Mesothelial cell of epicardium (in vitro differentiated cells): ENCODE measurements at regions not wholly inside any gene's neighbourhood (a gene's known extent, or its start where the extent isn't known, plus 50 kb on each side); places are given as distances from the start of the nearest gene placed in this dataset.

Experiments used
- DNase-seq, 2 experiments: peaks; one replicate each; pipeline ENCODE4 v3.0.0; 2021; ENCODE audit warnings: low spot score in 2 of 2; ENCODE audit not compliant: unreplicated experiment in 2 of 2
- H3K27ac Mint-ChIP-seq: 2 replicates; pipeline ENCODE4 v1.8.0; 2021; ENCODE audit warnings: mixed read lengths
- H3K27me3 Mint-ChIP-seq: 2 replicates; pipeline ENCODE4 v1.8.0; 2021; ENCODE audit warnings: low read depth, mixed read lengths
- H3K36me3 Mint-ChIP-seq: 2 replicates; pipeline ENCODE4 v1.8.0; 2021; ENCODE audit warnings: mixed read lengths
- H3K4me1 Mint-ChIP-seq: 2 replicates; pipeline ENCODE4 v1.8.0; 2021; ENCODE audit warnings: mixed read lengths
- H3K4me3 Mint-ChIP-seq: 2 replicates; pipeline ENCODE4 v1.8.0; 2021; ENCODE audit warnings: mild to moderate bottlenecking, moderate library complexity, mixed read lengths
- H3K9me3 Mint-ChIP-seq: 2 replicates; pipeline ENCODE4 v1.8.0; 2021; ENCODE audit warnings: mixed read lengths
- TF ChIP-seq, protein P1 (sequence below): fragments of 200-600 bp; sonication (generic); IDR thresholded peaks from one replicate; pipeline ENCODE4 v1.5.0; 2021; ENCODE audit warnings: antibody characterized with exemption; ENCODE audit not compliant: unreplicated experiment

DNA sequence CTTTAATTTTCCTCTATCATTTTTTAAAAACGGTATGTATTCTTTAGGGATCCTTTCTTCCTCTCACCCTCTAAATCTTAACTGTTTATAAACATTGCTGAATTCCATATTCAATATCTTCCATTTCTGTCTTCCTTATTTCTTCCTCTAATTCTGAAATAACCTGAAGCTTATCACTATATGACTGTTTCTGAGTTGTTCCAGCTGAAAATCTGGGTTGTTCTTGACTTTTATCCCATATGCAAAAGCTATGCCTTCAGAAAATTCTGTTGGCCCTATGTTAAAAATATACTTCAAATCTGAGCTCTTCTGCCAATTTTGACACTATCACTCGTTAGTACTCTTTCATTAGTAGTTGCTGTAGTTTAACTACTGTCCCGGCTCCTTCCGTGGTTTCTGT is 970.3 kb downstream of the BCL11B start:
- H3K27me3 Mint-ChIP-seq: peaks cover 6% of the 10 kb centered on the region
- H3K4me1 Mint-ChIP-seq: no peaks in the 10 kb centered on the region
- H3K9me3 Mint-ChIP-seq: no peaks in the 10 kb centered on the region
- H3K4me3 Mint-ChIP-seq: no peak overlapping the region
- TF ChIP-seq, protein P1, sequence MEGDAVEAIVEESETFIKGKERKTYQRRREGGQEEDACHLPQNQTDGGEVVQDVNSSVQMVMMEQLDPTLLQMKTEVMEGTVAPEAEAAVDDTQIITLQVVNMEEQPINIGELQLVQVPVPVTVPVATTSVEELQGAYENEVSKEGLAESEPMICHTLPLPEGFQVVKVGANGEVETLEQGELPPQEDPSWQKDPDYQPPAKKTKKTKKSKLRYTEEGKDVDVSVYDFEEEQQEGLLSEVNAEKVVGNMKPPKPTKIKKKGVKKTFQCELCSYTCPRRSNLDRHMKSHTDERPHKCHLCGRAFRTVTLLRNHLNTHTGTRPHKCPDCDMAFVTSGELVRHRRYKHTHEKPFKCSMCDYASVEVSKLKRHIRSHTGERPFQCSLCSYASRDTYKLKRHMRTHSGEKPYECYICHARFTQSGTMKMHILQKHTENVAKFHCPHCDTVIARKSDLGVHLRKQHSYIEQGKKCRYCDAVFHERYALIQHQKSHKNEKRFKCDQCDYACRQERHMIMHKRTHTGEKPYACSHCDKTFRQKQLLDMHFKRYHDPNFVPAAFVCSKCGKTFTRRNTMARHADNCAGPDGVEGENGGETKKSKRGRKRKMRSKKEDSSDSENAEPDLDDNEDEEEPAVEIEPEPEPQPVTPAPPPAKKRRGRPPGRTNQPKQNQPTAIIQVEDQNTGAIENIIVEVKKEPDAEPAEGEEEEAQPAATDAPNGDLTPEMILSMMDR: no peak
- H3K27ac Mint-ChIP-seq: no peak overlapping the region
- H3K36me3 Mint-ChIP-seq: no peaks in the 10 kb centered on the region
- DNase-seq: no peak

DNA sequence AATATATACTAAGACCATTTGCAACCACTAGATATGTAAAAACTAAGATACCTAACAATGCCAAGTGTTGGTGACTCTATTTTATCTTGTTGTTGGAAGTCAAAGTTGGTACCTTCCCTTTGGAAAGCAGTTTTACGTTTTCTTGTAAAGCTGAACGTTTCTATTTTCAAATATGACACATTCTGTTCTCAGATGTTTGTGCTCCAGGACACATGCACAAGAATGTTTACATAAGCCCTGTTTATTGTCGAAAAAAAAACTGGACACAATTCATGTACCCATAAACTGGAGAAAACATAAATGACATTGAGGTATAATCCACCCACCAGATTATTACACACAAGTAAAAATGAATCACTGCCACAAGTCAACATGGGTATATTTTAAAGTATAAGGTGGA is 967.4 kb downstream of the BCL11B start:
- Mint-ChIP-seq H3K36me3 (no peaks in the 10 kb centered on the region), H3K9me3 (no peaks in the 10 kb centered on the region), H3K27ac (no peak overlapping the region), H3K4me1 (no peaks in the 10 kb centered on the region), H3K27me3 (peaks cover 5% of the 10 kb centered on the region), H3K4me3 (no peak overlapping the region)
- TF ChIP-seq, protein P1: no peak
- no peak for DNase-seq

DNA sequence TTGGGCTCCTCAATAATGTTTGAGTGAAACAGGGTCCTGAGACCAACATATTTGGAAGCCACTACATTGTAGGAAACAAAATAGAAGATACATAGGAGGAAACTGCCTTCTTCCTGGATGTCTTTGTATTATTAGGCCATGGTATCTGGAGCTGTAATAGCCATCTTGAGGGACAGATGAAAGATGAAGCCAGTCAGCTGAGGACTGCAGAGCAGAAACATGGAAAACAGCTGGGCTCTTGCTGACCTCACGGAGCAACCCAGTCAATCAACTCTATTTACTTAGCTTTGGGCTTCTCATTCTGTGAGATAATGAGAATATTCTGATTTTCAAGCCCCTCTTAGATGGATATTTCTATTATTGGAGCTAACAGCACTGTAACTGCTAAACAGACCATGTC is 962.4 kb downstream of the BCL11B start:
- no peaks in the 10 kb centered on the region for H3K36me3 Mint-ChIP-seq
- no peak overlapping the region for H3K27ac Mint-ChIP-seq
- H3K4me3 Mint-ChIP-seq: no peak overlapping the region
- peaks cover 5% of the 10 kb centered on the region for H3K27me3 Mint-ChIP-seq
- no peak for DNase-seq
- H3K9me3 Mint-ChIP-seq: peaks cover 12% of the 10 kb centered on the region
- TF ChIP-seq, protein P1: no peak
- H3K4me1 Mint-ChIP-seq: no peaks in the 10 kb centered on the region

DNA sequence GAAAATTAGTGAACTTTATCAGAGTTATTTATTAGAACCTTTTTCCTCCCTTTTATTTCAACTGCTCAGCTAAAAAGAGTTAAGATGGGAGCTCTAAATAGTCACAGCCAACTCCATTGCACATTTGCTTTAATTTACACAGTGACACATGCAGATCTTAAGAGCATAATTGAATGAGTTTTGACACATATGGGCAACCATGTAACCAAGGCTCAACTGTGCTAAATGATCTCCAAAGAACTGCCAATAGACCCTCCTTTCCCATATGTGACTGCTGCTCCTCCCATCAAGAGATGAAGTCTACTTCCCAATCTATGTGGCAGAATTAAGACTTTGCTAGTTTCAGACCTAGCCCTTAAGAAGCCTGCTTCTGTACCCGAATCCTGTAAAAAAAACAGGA is 960.0 kb downstream of the BCL11B start:
- Mint-ChIP-seq H3K4me1 (no peaks in the 10 kb centered on the region), H3K4me3 (no peak overlapping the region), H3K9me3 (peaks cover 12% of the 10 kb centered on the region), H3K36me3 (no peaks in the 10 kb centered on the region), H3K27me3 (no peaks in the 10 kb centered on the region), H3K27ac (no peak overlapping the region)
- no peak for DNase-seq
- TF ChIP-seq, protein P1: no peak

DNA sequence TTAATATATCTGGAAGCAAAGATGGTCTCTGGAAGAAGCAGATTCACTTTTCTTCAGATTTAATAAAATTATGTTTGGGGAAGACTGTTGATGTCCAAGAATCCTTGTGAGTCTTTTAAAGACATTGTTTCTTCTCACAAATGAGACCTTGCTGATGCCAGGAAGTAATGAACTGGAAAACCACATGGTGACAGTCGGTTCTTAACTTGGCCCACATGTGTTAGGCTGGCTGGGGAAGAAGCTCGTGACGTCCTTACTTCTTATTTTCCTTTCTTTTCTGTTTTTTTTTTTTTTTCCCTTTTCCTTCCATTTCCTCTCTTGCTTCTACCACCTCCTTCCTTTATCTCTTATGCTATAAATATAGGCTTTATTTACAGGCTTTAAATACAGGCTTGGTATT is 950.2 kb downstream of the BCL11B start:
- Mint-ChIP-seq H3K4me3 (no peak overlapping the region), H3K27ac (no peak overlapping the region), H3K27me3 (no peaks in the 10 kb centered on the region), H3K36me3 (no peaks in the 10 kb centered on the region), H3K4me1 (no peaks in the 10 kb centered on the region), H3K9me3 (peaks cover 34% of the 10 kb centered on the region)
- no peak for DNase-seq
- TF ChIP-seq, protein P1: no peak

DNA sequence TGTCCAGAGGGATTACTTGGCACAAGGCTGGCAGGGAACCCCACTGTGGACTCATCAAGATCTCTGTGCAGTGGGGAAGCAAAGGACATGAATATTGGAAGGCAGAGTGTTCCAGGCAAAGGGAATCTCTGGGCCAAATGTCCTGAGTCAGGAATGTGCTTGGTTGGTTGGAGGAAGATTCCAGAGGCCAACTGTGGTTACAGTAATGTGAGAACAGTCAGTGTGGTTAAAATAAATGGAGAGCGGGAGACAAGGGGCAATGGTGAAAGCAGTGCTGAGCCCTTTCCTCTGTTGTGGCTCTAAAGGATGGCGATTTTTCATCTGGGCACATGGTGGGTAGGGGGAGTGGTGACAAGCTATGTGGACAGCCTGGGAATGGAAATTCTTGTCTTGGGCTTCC is 948.2 kb downstream of the BCL11B start:
- Mint-ChIP-seq H3K27ac (no peak overlapping the region), H3K4me3 (no peak overlapping the region), H3K4me1 (no peaks in the 10 kb centered on the region), H3K27me3 (no peaks in the 10 kb centered on the region), H3K9me3 (peaks cover 33% of the 10 kb centered on the region), H3K36me3 (no peaks in the 10 kb centered on the region)
- no peak for DNase-seq
- TF ChIP-seq, protein P1: no peak
